HUES48 (cell line): ENCODE measurements at regions not wholly inside any gene's neighbourhood (a gene's known extent, or its start where the extent isn't known, plus 50 kb on each side); places are given as distances from the start of the nearest gene placed in this dataset.

Source experiments
- H3K27ac ChIP-seq: one replicate; pipeline ENCODE4 v1.7.0; 2013; ENCODE audit warnings: low read depth, low read length, inconsistent platforms
- H3K27me3 ChIP-seq: 2 replicates; pipeline ENCODE4 v1.6.1; 2013; ENCODE audit warnings: mild to moderate bottlenecking, low read length; ENCODE audit not compliant: control insufficient read depth, insufficient read depth
- H3K36me3 ChIP-seq: 2 replicates; pipeline ENCODE4 v1.6.1; 2013; ENCODE audit warnings: low read length; ENCODE audit not compliant: control insufficient read depth, insufficient read depth
- H3K4me1 ChIP-seq: 2 replicates; pipeline ENCODE4 v1.6.1; 2013; ENCODE audit warnings: mild to moderate bottlenecking, low read length; ENCODE audit not compliant: control insufficient read depth, insufficient read depth
- H3K4me3 ChIP-seq: 2 replicates; pipeline ENCODE4 v1.5.1; 2013; ENCODE audit warnings: mild to moderate bottlenecking, low read depth, low read length
- H3K9ac ChIP-seq: 2 replicates; pipeline ENCODE4 v1.6.1; 2013; ENCODE audit warnings: mild to moderate bottlenecking, low read depth, low read length, moderate library complexity
- H3K9me3 ChIP-seq: 2 replicates; pipeline ENCODE4 v1.6.1; 2013; ENCODE audit warnings: low read length; ENCODE audit not compliant: control insufficient read depth, insufficient read depth

DNA sequence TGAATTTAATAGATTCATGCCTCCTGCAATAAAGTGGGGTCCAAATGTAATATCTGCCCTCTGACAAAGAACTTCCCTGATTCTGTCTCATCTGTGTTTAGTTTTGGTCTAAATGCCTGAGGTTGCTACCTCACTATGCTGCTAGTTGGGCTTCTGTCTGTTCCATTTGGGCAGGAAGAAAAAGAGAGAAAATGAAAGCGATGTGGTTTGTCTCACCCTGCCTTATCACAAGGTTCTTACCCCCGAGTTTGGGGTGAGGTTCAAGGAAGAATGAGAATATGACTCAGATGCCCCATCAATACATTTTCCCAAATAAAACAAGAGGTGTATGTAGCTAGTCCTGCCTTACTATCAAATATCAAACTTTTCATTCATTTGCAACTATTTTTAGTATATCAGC lies 132.1 kb upstream of the MTAP start:
- H3K9me3 ChIP-seq: no peaks in the 10 kb centered on the region
- H3K27ac ChIP-seq: no peak overlapping the region
- H3K27me3 ChIP-seq: no peaks in the 10 kb centered on the region
- H3K36me3 ChIP-seq: no peaks in the 10 kb centered on the region
- H3K4me3 ChIP-seq: no peak overlapping the region
- H3K9ac ChIP-seq: no peak overlapping the region
- no peaks in the 10 kb centered on the region for H3K4me1 ChIP-seq

DNA sequence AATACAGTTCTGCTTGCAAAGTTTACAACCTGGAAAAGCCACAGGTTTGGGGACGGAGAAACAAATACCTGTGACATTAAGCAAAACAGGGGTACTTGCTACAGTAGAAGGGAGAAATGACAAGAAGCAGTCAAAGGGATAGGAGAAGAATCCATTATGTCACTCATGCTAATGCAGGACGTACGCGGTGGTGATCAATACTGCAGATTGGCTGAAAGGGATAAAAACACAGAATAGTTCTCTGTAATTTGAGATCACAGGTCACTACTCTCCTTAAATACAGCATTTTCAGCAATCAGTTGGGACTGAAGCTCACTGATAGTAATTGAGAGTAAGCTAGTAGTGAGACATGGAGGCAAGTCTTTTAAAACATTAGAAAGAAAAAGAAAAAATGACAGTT lies 130.3 kb upstream of the MTAP start:
- H3K4me3 ChIP-seq: no peak overlapping the region
- no peak overlapping the region for H3K27ac ChIP-seq
- no peak overlapping the region for H3K9ac ChIP-seq
- no peaks in the 10 kb centered on the region for H3K4me1 ChIP-seq
- no peaks in the 10 kb centered on the region for H3K27me3 ChIP-seq
- H3K36me3 ChIP-seq: no peaks in the 10 kb centered on the region
- no peaks in the 10 kb centered on the region for H3K9me3 ChIP-seq

DNA sequence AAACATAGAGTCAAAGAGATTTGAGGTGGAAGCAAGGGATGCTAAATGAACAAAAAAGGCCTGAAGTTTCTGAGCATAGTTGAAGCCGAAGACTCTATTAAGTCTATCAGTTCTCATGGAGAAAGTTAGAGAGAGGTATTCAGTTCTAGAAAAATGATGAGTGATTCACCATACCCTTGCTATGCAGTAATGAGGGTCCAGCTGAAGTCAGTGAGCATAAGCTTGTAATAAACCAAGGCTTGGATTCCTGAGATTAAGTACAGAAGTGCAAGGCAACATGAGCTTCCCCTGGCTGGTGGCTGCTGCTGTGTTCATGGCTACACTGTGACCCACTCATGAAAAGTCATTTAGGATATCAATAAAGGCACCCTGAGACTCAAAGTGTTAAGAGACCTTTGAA lies 129.7 kb upstream of the MTAP start:
- H3K4me3 ChIP-seq: no peak overlapping the region

DNA sequence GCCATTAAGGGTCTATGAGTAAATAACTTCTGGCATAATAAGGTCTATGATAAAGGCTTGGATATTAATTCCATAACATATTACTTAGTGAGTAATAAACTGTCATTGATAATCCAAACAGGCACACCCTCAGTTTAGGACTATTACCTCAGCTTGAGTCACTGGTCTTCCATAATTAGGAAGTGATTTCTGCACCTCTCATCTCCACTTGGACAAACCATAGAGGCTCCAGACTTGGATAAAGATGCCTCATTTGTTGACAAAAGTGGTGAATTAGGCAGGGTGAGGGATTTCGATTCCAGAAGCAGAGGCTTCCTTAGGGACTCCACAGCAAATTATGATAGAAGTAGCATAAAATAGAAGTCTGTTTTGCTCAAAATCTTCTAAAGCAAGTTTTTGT lies 127.5 kb upstream of the MTAP start:
- no peaks in the 10 kb centered on the region for H3K27me3 ChIP-seq
- no peaks in the 10 kb centered on the region for H3K36me3 ChIP-seq
- H3K4me1 ChIP-seq: no peaks in the 10 kb centered on the region
- no peaks in the 10 kb centered on the region for H3K9me3 ChIP-seq
- no peak overlapping the region for H3K4me3 ChIP-seq
- no peak overlapping the region for H3K27ac ChIP-seq
- no peak overlapping the region for H3K9ac ChIP-seq

More for the DNA sequence above, 129.7 kb upstream of the MTAP start:
- Histone ChIP-seq H3K4me1 (no peaks in the 10 kb centered on the region), H3K9me3 (no peaks in the 10 kb centered on the region), H3K36me3 (no peaks in the 10 kb centered on the region), H3K27ac (no peak overlapping the region), H3K9ac (no peak overlapping the region), H3K27me3 (no peaks in the 10 kb centered on the region)

DNA sequence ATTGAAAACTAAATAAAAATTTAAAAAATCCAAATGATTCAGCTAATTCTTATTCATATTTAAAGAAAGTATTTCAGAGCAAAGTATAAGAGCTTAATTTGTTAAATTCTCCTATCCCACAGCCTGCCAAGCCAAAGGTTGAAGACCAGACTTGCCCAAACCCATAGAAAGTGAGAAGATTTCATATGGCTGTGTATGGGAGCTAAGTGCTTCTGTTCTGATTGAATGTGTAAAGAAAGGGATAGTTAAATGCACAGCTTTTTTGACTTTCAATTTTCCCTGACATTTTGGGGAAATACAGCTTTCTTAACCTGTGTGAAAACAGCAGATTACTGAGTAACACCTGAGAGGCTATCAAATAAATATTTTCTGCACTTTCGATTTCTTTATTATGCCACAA lies 125.0 kb upstream of the MTAP start:
- Histone ChIP-seq H3K9ac (no peak overlapping the region), H3K4me1 (no peaks in the 10 kb centered on the region), H3K27ac (no peak overlapping the region), H3K4me3 (no peak overlapping the region), H3K27me3 (no peaks in the 10 kb centered on the region), H3K9me3 (no peaks in the 10 kb centered on the region), H3K36me3 (no peaks in the 10 kb centered on the region)

DNA sequence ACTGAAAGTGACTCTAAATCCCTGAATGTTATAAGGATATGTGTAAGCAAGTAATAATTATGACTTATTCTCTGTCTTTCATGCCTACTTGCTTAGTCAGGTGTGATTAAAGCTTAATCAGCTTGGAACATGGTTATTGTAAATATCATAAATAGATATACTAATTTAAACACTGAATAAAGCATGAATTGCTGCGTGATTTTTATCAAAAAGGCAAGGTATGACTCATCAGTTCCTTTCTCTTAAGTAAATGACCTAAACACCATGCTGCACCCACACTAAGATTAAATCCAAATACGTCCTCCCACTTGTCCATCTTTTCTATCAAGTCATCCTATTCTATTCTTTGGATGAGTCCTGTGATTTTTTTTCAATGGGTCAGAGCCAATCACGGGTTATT lies 124.6 kb upstream of the MTAP start:
- Histone ChIP-seq H3K9ac (no peak overlapping the region), H3K27ac (no peak overlapping the region), H3K36me3 (no peaks in the 10 kb centered on the region), H3K4me1 (no peaks in the 10 kb centered on the region), H3K27me3 (no peaks in the 10 kb centered on the region), H3K9me3 (no peaks in the 10 kb centered on the region), H3K4me3 (no peak overlapping the region)

DNA sequence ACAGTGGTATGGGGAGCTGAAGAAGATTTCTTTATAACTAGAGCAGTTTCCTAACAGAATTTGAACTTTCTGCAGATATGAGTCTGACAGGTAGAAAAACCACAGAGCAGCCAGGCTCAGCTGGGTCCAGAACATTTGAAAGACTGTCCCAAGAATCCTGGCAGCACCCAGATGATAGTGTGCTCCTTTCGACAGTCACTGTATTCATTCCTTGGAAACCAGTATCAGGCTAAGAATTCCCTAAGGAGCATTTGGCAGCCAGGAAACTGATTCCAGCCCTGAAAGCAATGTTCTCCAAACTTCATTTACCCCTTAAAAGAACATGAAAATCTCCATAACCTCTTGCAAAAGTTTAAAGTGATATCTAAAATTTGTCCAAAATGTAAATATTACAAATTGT lies 123.0 kb upstream of the MTAP start:
- Histone ChIP-seq H3K36me3 (no peaks in the 10 kb centered on the region), H3K4me3 (no peak overlapping the region), H3K27me3 (no peaks in the 10 kb centered on the region), H3K9me3 (no peaks in the 10 kb centered on the region), H3K4me1 (no peaks in the 10 kb centered on the region), H3K9ac (no peak overlapping the region), H3K27ac (no peak overlapping the region)

DNA sequence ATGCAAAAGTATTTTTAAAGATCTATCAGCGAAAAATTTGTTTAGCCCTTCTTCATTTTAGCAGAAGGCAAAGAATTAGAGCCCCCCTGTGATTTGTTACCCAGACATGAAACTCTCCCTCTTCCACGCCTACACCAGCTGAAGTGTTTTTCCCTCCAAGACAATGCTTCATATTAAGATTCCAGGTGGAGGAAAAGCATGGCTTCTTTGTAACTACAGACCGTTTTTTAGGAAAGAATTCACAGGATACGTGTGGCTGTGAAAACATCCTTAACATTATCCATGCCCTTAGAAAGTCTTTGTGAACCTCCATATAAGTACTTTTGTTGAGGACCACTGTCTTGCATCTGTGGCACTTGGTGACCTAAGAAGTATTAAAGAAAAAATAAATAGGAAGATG lies 121.8 kb upstream of the MTAP start:
- H3K9ac ChIP-seq: no peak overlapping the region
- H3K27ac ChIP-seq: no peak overlapping the region
- H3K36me3 ChIP-seq: no peaks in the 10 kb centered on the region
- no peak overlapping the region for H3K4me3 ChIP-seq
- H3K9me3 ChIP-seq: no peaks in the 10 kb centered on the region
- no peaks in the 10 kb centered on the region for H3K4me1 ChIP-seq
- H3K27me3 ChIP-seq: no peaks in the 10 kb centered on the region

DNA sequence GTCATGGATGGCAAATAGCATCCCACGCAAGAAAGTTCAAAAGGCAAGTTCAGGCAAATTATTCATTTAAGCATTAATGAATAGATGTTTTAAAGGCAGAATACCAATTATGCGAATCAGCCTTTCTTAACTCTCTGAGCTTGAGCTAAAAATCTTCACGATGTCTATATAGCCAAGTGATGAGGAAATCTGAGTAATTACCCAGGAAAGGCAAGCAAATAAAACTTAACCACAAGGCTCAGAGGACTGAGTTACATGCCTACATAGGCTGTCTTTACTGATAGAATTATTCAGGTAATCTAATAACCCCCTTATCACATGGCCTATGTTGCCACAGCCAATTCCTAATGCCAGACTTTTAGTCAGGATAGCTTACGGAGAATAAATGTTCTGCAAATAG lies 120.8 kb upstream of the MTAP start:
- H3K36me3 ChIP-seq: no peaks in the 10 kb centered on the region
- H3K4me3 ChIP-seq: no peak overlapping the region
- H3K27me3 ChIP-seq: no peaks in the 10 kb centered on the region
- H3K27ac ChIP-seq: no peak overlapping the region
- H3K9me3 ChIP-seq: no peaks in the 10 kb centered on the region
- H3K4me1 ChIP-seq: no peaks in the 10 kb centered on the region
- H3K9ac ChIP-seq: no peak overlapping the region

DNA sequence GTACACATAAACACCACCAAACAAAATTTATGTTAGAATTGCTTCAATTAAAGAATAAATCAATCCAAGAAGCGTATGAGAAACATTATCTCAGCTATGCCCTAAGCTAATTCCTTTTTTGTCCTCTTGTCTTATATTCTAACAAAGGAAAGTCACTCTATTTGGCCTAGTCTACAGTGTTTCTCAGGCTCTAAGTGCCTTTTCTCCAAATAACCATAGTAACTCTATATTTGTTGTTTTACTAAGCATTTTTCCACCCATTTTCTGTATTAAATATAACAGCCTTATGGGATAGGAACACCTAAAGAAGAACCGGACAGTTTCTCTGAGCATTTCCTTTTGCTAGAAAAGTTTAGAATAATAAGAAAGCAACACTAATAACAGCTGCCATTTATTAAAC lies 120.1 kb upstream of the MTAP start:
- Histone ChIP-seq H3K9ac (no peak overlapping the region), H3K9me3 (no peaks in the 10 kb centered on the region), H3K27ac (no peak overlapping the region), H3K4me1 (no peaks in the 10 kb centered on the region), H3K36me3 (no peaks in the 10 kb centered on the region), H3K4me3 (no peak overlapping the region), H3K27me3 (no peaks in the 10 kb centered on the region)

DNA sequence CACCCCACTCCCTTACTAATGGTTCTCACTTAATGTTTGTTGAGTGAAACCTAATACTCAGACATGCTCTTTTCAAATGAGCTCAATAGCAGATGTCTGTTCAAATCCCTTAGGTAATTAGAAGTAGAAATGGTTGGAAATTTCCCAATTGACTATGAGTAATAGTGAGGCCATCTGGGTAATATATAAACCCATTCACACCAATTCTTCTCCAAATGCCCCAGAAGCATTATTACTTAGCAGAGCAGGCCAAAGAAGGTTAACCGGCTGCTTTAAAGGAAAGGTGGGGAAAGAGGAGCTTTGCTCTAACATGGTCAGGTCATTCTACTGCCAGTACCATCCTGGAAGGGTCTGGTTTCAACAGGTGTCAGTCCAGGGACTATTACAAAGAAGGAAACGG lies 119.5 kb upstream of the MTAP start:
- Histone ChIP-seq H3K27ac (no peak overlapping the region), H3K4me1 (no peaks in the 10 kb centered on the region)

DNA sequence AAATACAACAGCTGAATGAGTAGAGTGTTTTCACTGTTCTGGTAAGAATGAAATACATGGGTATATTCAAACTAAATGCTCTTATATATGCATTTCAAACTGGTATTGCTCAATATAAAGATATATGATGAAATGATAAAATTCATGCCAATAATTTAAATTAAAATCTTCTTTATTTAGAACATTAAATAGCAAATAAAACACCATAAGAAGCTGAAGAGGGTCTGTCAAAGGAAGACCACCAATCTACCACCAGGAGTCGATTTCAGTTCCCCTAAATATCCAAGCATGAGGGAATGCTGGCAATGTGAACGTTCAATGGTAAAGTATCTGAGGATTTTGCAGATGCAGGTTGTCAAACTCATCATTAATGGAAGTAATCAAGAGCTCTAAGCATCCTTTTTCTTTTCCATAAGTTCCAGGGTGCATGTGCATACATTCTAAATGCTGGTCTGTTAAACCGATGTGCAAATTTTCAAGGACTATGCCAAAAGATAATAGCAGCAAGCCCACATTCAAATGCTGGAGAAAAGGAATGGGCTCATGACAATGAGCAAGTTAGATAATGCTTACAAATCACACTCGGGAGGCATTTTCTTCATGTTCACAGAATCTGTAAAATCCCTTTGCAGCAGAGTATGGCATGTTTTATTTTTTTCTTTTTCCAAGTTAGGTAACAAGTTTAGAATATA lies 118.8 kb upstream of the MTAP start:
- Histone ChIP-seq H3K9ac (no peak overlapping the region), H3K9me3 (no peaks in the 10 kb centered on the region), H3K27me3 (no peaks in the 10 kb centered on the region), H3K36me3 (no peaks in the 10 kb centered on the region), H3K27ac (no peak overlapping the region), H3K4me1 (no peaks in the 10 kb centered on the region), H3K4me3 (no peak overlapping the region)

More for the DNA sequence above, 119.5 kb upstream of the MTAP start:
- H3K36me3 ChIP-seq: no peaks in the 10 kb centered on the region
- H3K9ac ChIP-seq: no peak overlapping the region
- H3K4me3 ChIP-seq: no peak overlapping the region
- H3K27me3 ChIP-seq: no peaks in the 10 kb centered on the region
- H3K9me3 ChIP-seq: no peaks in the 10 kb centered on the region
